HepG2 (cell line): ENCODE measurements at regions not wholly inside any gene's neighbourhood (a gene's known extent, or its start where the extent isn't known, plus 50 kb on each side); places are given as distances from the start of the nearest gene placed in this dataset.

Source experiments
- ATAC-seq: fragments of 200-7000 bp; cut with Tn5 transposase; 3 replicates; pipeline ENCODE4 v1.9.1; 2020; ENCODE audit warnings: mild to moderate bottlenecking, moderate library complexity
- BruUV-seq: library from RNA; stranded (reverse); fragments of 400-500 nt; replicated peaks from 2 replicates; lab custom pipeline; 2021; lab: Mats Ljungman, UMichigan
- CTCF ChIA-PET: fragments of 300-600 bp; formaldehyde crosslinking; extraction: SDS; loops from one replicate; lab custom pipeline; 2021; ENCODE audit warnings: low total read pairs, inconsistent platforms, low intra/inter-chr PET ratio; lab: Yijun Ruan, JAX
- POLR2A ChIA-PET: fragments of 350-600 bp; sonication (Branson Sonifier 250); formaldehyde crosslinking; loops from one replicate; lab custom pipeline; 2020; ENCODE audit warnings: antibody characterized with exemption, inconsistent platforms; lab: Yijun Ruan, JAX
- DNase-seq: peaks from one replicate; pipeline ENCODE4 v3.0.0-alpha.2; 2015; ENCODE audit warnings: low spot score
- FAIRE-seq: peaks from 3 replicates; lab custom pipeline; 2011; peaks lifted over from hg19 to GRCh38; lab: Jason Lieb, UNC
- H2AFZ ChIP-seq: one replicate; pipeline ENCODE4 v1.6.1; 2011; ENCODE audit warnings: low read length, inconsistent platforms
- H3K27ac ChIP-seq: fragments of 300-600 bp; 3 replicates; pipeline ENCODE4 v1.8.0; 2011; ENCODE audit warnings: mixed run types, mild to moderate bottlenecking, mixed read lengths, low read length, inconsistent platforms; ENCODE audit not compliant: insufficient read depth; ENCODE audit errors: extremely low read length
- H3K27me3 ChIP-seq, 2 experiments: fragments of 200-600 bp in 1 of 2; 2 replicates in 1 of 2; 3 replicates in 1 of 2; pipeline versions ENCODE4 v1.6.0 to v1.8.0; 2011; ENCODE audit warnings: low read length in 2 of 2, mild to moderate bottlenecking in 2 of 2, moderate library complexity in 2 of 2, inconsistent platforms in 1 of 2; ENCODE audit not compliant: insufficient read depth in 2 of 2, control insufficient read depth in 1 of 2
- H3K36me3 ChIP-seq, 2 experiments: fragments of 200-600 bp in 1 of 2; replicated peaks in 1 of 2; 2 replicates in 1 of 2; 3 replicates in 1 of 2; pipeline versions ENCODE4 v1.5.1 to v1.8.0; 2011; ENCODE audit warnings: low read length in 2 of 2, inconsistent platforms in 1 of 2; ENCODE audit not compliant: insufficient read depth in 2 of 2, control insufficient read depth in 1 of 2
- H3K4me1 ChIP-seq: 2 replicates; pipeline ENCODE4 v1.5.1; 2012; ENCODE audit warnings: low read length, inconsistent platforms; ENCODE audit not compliant: insufficient read depth
- H3K4me2 ChIP-seq: 2 replicates; pipeline ENCODE4 v1.6.0; 2011; ENCODE audit warnings: low read depth, low read length, inconsistent platforms
- H3K4me3 ChIP-seq, 3 experiments: fragments of 200-600 bp in 1 of 3; sonication (generic), shearing (Covaris generic) in 1 of 3; replicated peaks in 1 of 3; 2 replicates each; pipeline ENCODE4 v1.5.1; 2011 to 2016; ENCODE audit warnings: low read length in 3 of 3, inconsistent platforms in 2 of 3, low read depth in 2 of 3, mild to moderate bottlenecking in 2 of 3, control low read depth in 1 of 3, mixed read lengths in 1 of 3; ENCODE audit not compliant: insufficient read depth in 1 of 3
- H3K79me2 ChIP-seq: one replicate; pipeline ENCODE4 v1.6.1; 2011; ENCODE audit warnings: low read length, inconsistent platforms; ENCODE audit not compliant: insufficient read depth
- H3K9ac ChIP-seq: 2 replicates; pipeline ENCODE4 v1.6.0; 2011; ENCODE audit warnings: mild to moderate bottlenecking, low read depth, low read length, inconsistent platforms; ENCODE audit not compliant: insufficient read depth
- H3K9me3 ChIP-seq: 2 replicates; pipeline ENCODE4 v1.5.1; 2012; ENCODE audit warnings: mild to moderate bottlenecking, low read length
- H4K20me1 ChIP-seq: 2 replicates; pipeline ENCODE4 v1.6.0; 2011; ENCODE audit warnings: inconsistent platforms, mild to moderate bottlenecking, low read length, moderate library complexity; ENCODE audit not compliant: insufficient read depth
- KDM5A ChIP-seq: fragments of 200-600 bp; sonication (generic); IDR thresholded peaks from 2 replicates; pipeline ENCODE4 v1.7.0; 2018; ENCODE audit warnings: antibody characterized with exemption, mild to moderate bottlenecking, low read length, borderline replicate concordance
- KLF9 ChIP-seq: IDR thresholded peaks from 2 replicates; pipeline ENCODE4 v1.6.1; 2016; ENCODE audit warnings: low read depth
- MAFF ChIP-seq: IDR thresholded peaks from 2 replicates; pipeline ENCODE4 v1.6.1; 2011; ENCODE audit warnings: low read depth, low read length, improper control_type of control experiment
- MAFK ChIP-seq, 2 experiments: IDR thresholded peaks in 1 of 2; conservative IDR thresholded peaks in 1 of 2; 2 replicates each; pipeline ENCODE4 v1.6.1; 2011; ENCODE audit warnings: improper control_type of control experiment in 2 of 2, low read length in 2 of 2
- ZBED4 ChIP-seq: sonication (generic); formaldehyde crosslinking; IDR thresholded peaks from 2 replicates; pipeline ENCODE4 v1.4.0; 2020; ENCODE audit warnings: missing genetic modification reagents, borderline replicate concordance
- ZNF264 ChIP-seq: sonication (generic); formaldehyde crosslinking; IDR thresholded peaks from 2 replicates; pipeline ENCODE4 v1.4.0; 2020; ENCODE audit warnings: missing genetic modification reagents
- ZNF292 ChIP-seq: sonication (generic); formaldehyde crosslinking; IDR thresholded peaks from 2 replicates; pipeline ENCODE4 v1.8.1; 2022; ENCODE audit warnings: mild to moderate bottlenecking, low read depth, missing genetic modification reagents, borderline replicate concordance
- ZNF382 ChIP-seq: sonication (generic); formaldehyde crosslinking; IDR thresholded peaks from 2 replicates; pipeline ENCODE4 v1.5.0; 2020; ENCODE audit warnings: missing genetic modification reagents, mild to moderate bottlenecking, borderline replicate concordance
- ZNF737 ChIP-seq: sonication (generic); formaldehyde crosslinking; IDR thresholded peaks from 2 replicates; pipeline ENCODE4 v1.5.0; 2020; ENCODE audit warnings: missing genetic modification reagents, mild to moderate bottlenecking, borderline replicate concordance
- ZNF770 ChIP-seq: sonication (generic); formaldehyde crosslinking; IDR thresholded peaks from 2 replicates; pipeline ENCODE4 v1.5.0; 2020; ENCODE audit warnings: mild to moderate bottlenecking, missing genetic modification reagents
- WGBS: methylation state at CpG from one replicate; pipeline ENCODE4 v1.1.6; 2017; ENCODE audit warnings: low lambda C conversion rate; 5-methylcytosine and 5-hydroxymethylcytosine counted together
- in situ Hi-C: cut with HindIII; loops from 2 replicates; pipeline ENCODE4 v1.10.0; 2017; ENCODE audit warnings: low pct_unique_long_range_greater_than_20kb; ENCODE audit not compliant: extremely low pct_ligation_motif_present
- intact Hi-C: fragments of 100-400 bp; cut with micrococcal nuclease; formaldehyde crosslinking; loops from one replicate; pipeline ENCODE4 v1.10.0; 2022; ENCODE audit not compliant: unreplicated experiment
- TF ChIP-seq, protein P1 (sequence below): sonication (generic); formaldehyde crosslinking; IDR thresholded peaks from 2 replicates; pipeline ENCODE4 v1.8.0; 2022; ENCODE audit warnings: missing genetic modification reagents, mild to moderate bottlenecking, moderate library complexity, borderline replicate concordance

DNA sequence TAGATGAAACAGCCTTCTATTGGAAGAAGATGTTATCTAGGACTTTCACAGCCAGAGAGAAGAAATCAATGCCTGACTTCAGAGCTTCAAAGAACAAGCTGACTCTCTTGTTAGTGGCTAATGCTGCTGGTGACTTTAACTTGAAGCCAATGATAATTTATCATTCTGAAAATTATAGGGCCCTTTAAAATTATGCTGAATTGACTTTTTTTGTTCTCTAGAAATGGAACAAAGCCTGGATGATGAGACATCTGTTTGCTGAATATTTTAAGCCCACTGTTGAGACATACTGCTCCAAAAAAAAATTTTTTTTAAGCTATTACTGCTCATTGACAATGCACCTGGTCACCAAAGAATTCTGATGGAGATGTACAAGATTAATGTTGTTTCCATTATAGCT lies 189.2 kb downstream of the MBL2 start:
- no peaks in the 10 kb centered on the region for H3K79me2 ChIP-seq
- H3K9me3 ChIP-seq, result peaks cover 44% of the 10 kb centered on the region
- H3K27me3 ChIP-seq, result no peaks in the 10 kb centered on the region
- FAIRE-seq (no peak), ATAC-seq (no peak)
- no peaks in the 10 kb centered on the region for H3K4me1 ChIP-seq
- no peaks in the 10 kb centered on the region for H4K20me1 ChIP-seq
- in situ Hi-C loops, result no loop called here
- no peak overlapping the region for H2AFZ ChIP-seq
- ChIA-PET CTCF (no interaction called here), POLR2A (no interaction called here)
- no peak for TF ChIP-seq ZBED4 (CRISPR knock-in tag)
- peak; percentile 82 for TF ChIP-seq MAFF
- TF ChIP-seq ZNF264 (CRISPR knock-in tag), result no peak
- TF ChIP-seq ZNF382 (CRISPR knock-in tag), result no peak
- TF ChIP-seq MAFK (conservative IDR thresholded peaks at IDR 0.05 in 1 of 2, IDR thresholded peaks at IDR 0.05 in 1 of 2; ENCODE audit: low read length in 2 of 2), result peak; percentile 83 to 88
- TF ChIP-seq, all 625 proteins: peak for 2
- Histone ChIP-seq H3K4me3 (no peak overlapping the region), H3K27ac (no peak overlapping the region), H3K9ac (no peak overlapping the region), H3K36me3 (no peaks in the 10 kb centered on the region), H3K4me2 (no peak overlapping the region)
- no TSS peak for BruUV-seq
- intact Hi-C loops, result no loop called here
- DNase-seq, result no peak

- FAIRE-seq, result no peak
- CTCF ChIA-PET, result no interaction called here
- TF ChIP-seq, protein P1, sequence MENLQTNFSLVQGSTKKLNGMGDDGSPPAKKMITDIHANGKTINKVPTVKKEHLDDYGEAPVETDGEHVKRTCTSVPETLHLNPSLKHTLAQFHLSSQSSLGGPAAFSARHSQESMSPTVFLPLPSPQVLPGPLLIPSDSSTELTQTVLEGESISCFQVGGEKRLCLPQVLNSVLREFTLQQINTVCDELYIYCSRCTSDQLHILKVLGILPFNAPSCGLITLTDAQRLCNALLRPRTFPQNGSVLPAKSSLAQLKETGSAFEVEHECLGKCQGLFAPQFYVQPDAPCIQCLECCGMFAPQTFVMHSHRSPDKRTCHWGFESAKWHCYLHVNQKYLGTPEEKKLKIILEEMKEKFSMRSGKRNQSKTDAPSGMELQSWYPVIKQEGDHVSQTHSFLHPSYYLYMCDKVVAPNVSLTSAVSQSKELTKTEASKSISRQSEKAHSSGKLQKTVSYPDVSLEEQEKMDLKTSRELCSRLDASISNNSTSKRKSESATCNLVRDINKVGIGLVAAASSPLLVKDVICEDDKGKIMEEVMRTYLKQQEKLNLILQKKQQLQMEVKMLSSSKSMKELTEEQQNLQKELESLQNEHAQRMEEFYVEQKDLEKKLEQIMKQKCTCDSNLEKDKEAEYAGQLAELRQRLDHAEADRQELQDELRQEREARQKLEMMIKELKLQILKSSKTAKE (CRISPR knock-in tag), result no peak
- TF ChIP-seq KDM5A (no peak), ZNF292 (no peak), KLF9 (no peak), ZNF737 (CRISPR knock-in tag) (no peak), ZNF770 (CRISPR knock-in tag) (no peak)
Measured at GRCh38 chr10:52586710-52587109, 185.9 kb downstream of the MBL2 start.

More at GRCh38 chr10:52586710-52587109, 185.9 kb downstream of the MBL2 start:
- no peak for ATAC-seq
- no peak for DNase-seq
- no peak overlapping the region for H3K27ac ChIP-seq
- WGBS, result 21% methylated on average over 2 of the region's 2 CpGs
- no peaks in the 10 kb centered on the region for H3K4me1 ChIP-seq
- in situ Hi-C loops (no loop called here), intact Hi-C loops (no loop called here)
- H3K79me2 ChIP-seq, result no peaks in the 10 kb centered on the region
- H3K9me3 ChIP-seq, result peaks cover 38% of the 10 kb centered on the region
- H2AFZ ChIP-seq, result no peak overlapping the region
- POLR2A ChIA-PET, result no interaction called here
- H4K20me1 ChIP-seq, result no peaks in the 10 kb centered on the region
- H3K27me3 ChIP-seq, result no peaks in the 10 kb centered on the region
- H3K4me3 ChIP-seq, result no peak overlapping the region
- no peak overlapping the region for H3K9ac ChIP-seq
- no peaks in the 10 kb centered on the region for H3K36me3 ChIP-seq
- no peak overlapping the region for H3K4me2 ChIP-seq
- no TSS peak for BruUV-seq
